ENCODE measurements at regions not wholly inside any gene's neighbourhood (a gene's known extent, or its start where the extent isn't known, plus 50 kb on each side); places are given as distances from the start of the nearest gene placed in this dataset.

DNA sequence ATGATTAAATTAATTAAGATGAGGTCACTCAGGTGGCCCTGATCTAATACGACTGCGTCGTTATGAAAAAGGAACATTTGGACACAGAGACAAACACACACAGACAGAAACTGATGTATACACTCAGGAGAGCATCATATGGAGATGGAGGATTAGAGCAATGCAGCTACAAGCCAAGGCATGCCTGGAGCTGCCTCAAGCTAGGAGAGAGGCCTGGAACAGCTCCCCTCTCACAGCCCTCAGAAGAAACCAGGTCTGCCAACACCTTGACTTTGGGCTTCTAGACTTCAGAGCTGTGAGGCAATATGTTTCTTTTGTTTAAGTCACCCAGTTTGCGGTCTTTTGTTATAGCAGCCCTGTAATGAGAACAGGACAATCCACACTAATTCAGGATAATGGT, 318.9 kb downstream of the HS3ST3B1 start:
- no peaks in the 10 kb centered on the region for H3K27me3 ChIP-seq (ENCODE audit: low read length)
- H3K9me2 ChIP-seq (replicated peaks; ENCODE audit: insufficient read depth, low read length): no peaks in the 10 kb centered on the region
- H3K9ac ChIP-seq (ENCODE audit: low read length): no peak overlapping the region
- no peak overlapping the region for H3K27ac ChIP-seq (ENCODE audit: low read length)
- DNase-seq: no peak
- H3K4me2 ChIP-seq (ENCODE audit: low read depth, low read length, poor library complexity, severe bottlenecking): no peak overlapping the region
- no peak overlapping the region for H2AFZ ChIP-seq (ENCODE audit: low read length)
- H3K4me3 ChIP-seq (ENCODE audit: low read length): no peak overlapping the region
- H3K79me2 ChIP-seq (ENCODE audit: low read length): no peaks in the 10 kb centered on the region
- H4K20me1 ChIP-seq (ENCODE audit: insufficient read depth, low read depth, low read length): no peaks in the 10 kb centered on the region
- no peaks in the 10 kb centered on the region for H3K4me1 ChIP-seq (ENCODE audit: low read length)
- no peaks in the 10 kb centered on the region for H3K9me3 ChIP-seq (ENCODE audit: low read length)
- H3K36me3 ChIP-seq (ENCODE audit: insufficient read depth, low read length): no peaks in the 10 kb centered on the region

DNA sequence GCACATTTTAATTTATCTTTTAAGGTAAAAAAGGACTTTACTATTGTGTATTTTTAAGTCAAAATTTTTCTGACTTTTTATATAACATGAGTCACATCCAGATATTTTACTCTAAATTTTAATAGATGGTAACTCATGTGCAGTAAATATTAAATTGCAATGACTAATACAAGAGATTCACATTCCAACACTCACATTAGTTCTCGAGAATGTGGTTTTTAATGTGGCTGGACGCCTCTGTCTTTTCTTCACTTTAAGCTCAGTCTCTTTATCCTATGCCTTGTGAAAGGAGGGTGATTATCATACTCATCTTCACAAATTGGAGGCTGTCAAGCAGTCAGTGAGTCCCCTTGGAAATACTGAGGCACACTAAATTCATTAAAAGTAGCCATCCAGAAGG, 315.6 kb downstream of the HS3ST3B1 start:
- Histone ChIP-seq H3K4me1 (ENCODE audit: low read length) (no peaks in the 10 kb centered on the region), H2AFZ (ENCODE audit: low read length) (no peak overlapping the region), H3K9me3 (ENCODE audit: low read length) (no peaks in the 10 kb centered on the region), H3K36me3 (ENCODE audit: insufficient read depth, low read length) (no peaks in the 10 kb centered on the region), H3K4me3 (ENCODE audit: low read length) (no peak overlapping the region), H4K20me1 (ENCODE audit: insufficient read depth, low read depth, low read length) (no peaks in the 10 kb centered on the region), H3K4me2 (ENCODE audit: low read depth, low read length, poor library complexity, severe bottlenecking) (no peak overlapping the region), H3K9me2 (replicated peaks; ENCODE audit: insufficient read depth, low read length) (no peaks in the 10 kb centered on the region), H3K79me2 (ENCODE audit: low read length) (no peaks in the 10 kb centered on the region), H3K27ac (ENCODE audit: low read length) (no peak overlapping the region), H3K27me3 (ENCODE audit: low read length) (no peaks in the 10 kb centered on the region), H3K9ac (ENCODE audit: low read length) (no peak overlapping the region)
- no peak for DNase-seq

DNA sequence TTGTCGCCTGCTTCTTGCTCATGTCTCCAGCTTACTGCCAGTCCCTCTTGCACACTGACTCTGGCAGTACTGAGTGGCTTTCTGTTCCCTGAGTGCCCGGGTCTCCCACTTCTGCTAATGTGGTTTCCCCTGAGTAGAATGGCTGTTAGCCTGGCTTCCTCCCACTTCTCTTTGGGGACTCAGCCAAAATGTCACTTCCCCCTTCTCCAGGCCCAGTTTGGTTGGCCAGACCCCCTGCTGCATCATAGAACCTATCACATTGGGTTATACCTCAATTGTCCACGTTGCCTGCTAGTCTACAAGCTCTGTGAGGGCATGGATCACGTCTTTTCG, 304.4 kb downstream of the HS3ST3B1 start:
- Histone ChIP-seq H3K36me3 (ENCODE audit: insufficient read depth, low read length) (no peaks in the 10 kb centered on the region), H2AFZ (ENCODE audit: low read length) (0 out of 2 replicates have a peak overlapping the region, but pooled peaks have one; percentile 36), H3K4me2 (ENCODE audit: low read depth, low read length, poor library complexity, severe bottlenecking) (no peak overlapping the region), H3K4me3 (ENCODE audit: low read length) (no peak overlapping the region), H4K20me1 (ENCODE audit: insufficient read depth, low read depth, low read length) (no peaks in the 10 kb centered on the region), H3K4me1 (ENCODE audit: low read length) (no peaks in the 10 kb centered on the region), H3K9me2 (replicated peaks; ENCODE audit: insufficient read depth, low read length) (0 out of 2 replicates have a peak, but pooled peaks cover 3% of the 10 kb centered on the region), H3K9me3 (ENCODE audit: low read length) (no peaks in the 10 kb centered on the region), H3K27me3 (ENCODE audit: low read length) (no peaks in the 10 kb centered on the region), H3K9ac (ENCODE audit: low read length) (no peak overlapping the region), H3K27ac (ENCODE audit: low read length) (no peak overlapping the region), H3K79me2 (ENCODE audit: low read length) (no peaks in the 10 kb centered on the region)
- no peak for DNase-seq

DNA sequence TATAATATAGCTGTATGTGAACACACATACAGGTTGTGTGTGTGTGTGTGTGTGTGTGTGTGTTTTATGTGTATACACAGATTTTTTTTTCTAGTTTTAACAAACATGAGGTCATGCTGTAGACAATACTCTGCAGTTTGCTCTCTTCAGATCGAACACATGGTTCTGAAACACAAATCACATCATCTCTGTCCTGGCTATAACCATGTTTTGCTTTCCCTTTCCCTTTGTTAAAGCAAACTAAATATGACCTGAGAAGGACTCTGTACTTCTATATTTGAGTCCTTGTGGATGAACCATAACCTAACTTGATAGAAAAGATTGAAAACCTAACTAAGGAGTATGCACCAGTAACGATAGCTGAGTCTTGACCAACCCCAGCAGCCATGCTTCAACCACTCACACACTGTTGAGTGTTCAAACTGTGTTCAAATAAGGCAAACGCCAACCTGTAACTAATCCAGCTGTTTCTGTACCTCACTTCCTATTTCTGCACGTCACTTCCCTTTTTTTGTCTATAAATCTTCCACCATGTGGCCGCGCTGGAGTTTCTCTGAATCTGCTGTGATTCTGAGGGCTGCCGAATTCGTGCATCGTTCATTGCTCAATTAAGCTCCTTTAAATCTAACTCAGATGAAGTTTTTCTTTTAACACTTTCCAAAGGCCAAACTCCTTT, 303.8 kb downstream of the HS3ST3B1 start:
- no peak for DNase-seq
- 0 out of 2 replicates have a peak overlapping the region, but pooled peaks have one; percentile 36 for H2AFZ ChIP-seq (ENCODE audit: low read length)
- H3K9ac ChIP-seq (ENCODE audit: low read length): no peak overlapping the region
- no peaks in the 10 kb centered on the region for H3K36me3 ChIP-seq (ENCODE audit: insufficient read depth, low read length)
- 0 out of 2 replicates have a peak, but pooled peaks cover 3% of the 10 kb centered on the region for H3K9me2 ChIP-seq (replicated peaks; ENCODE audit: insufficient read depth, low read length)
- H3K4me2 ChIP-seq (ENCODE audit: low read depth, low read length, poor library complexity, severe bottlenecking): no peak overlapping the region
- H4K20me1 ChIP-seq (ENCODE audit: insufficient read depth, low read depth, low read length): no peaks in the 10 kb centered on the region
- no peaks in the 10 kb centered on the region for H3K79me2 ChIP-seq (ENCODE audit: low read length)
- no peak overlapping the region for H3K4me3 ChIP-seq (ENCODE audit: low read length)
- no peaks in the 10 kb centered on the region for H3K27me3 ChIP-seq (ENCODE audit: low read length)
- H3K4me1 ChIP-seq (ENCODE audit: low read length): no peaks in the 10 kb centered on the region
- H3K27ac ChIP-seq (ENCODE audit: low read length): no peak overlapping the region
- H3K9me3 ChIP-seq (ENCODE audit: low read length): no peaks in the 10 kb centered on the region

DNA sequence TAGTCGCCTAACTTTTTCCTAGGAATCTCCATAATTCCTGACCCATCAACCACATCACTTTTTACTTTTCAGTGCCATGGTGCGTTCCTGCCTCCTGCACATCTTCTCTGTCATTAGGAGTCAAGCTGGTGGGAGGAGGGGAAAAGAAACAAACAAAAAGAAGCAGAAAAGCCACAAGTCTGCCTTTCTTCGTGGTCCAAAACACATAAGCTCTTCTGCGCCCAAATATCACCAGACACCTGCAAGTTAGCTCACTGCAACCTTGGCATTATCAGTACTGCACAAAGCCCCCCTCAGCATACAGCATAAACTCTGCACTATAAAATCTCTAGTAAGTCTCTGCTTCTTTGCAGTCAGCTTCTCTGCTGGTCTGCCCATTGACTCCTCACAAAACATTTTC, 295.3 kb downstream of the HS3ST3B1 start:
- no peaks in the 10 kb centered on the region for H3K79me2 ChIP-seq (ENCODE audit: low read length)
- no peak overlapping the region for H3K27ac ChIP-seq (ENCODE audit: low read length)
- no peaks in the 10 kb centered on the region for H3K27me3 ChIP-seq (ENCODE audit: low read length)
- H3K9me2 ChIP-seq (replicated peaks; ENCODE audit: insufficient read depth, low read length): no peaks in the 10 kb centered on the region
- no peaks in the 10 kb centered on the region for H3K9me3 ChIP-seq (ENCODE audit: low read length)
- no peak overlapping the region for H3K4me3 ChIP-seq (ENCODE audit: low read length)
- no peak overlapping the region for H2AFZ ChIP-seq (ENCODE audit: low read length)
- no peaks in the 10 kb centered on the region for H3K4me1 ChIP-seq (ENCODE audit: low read length)
- H3K9ac ChIP-seq (ENCODE audit: low read length): no peak overlapping the region
- DNase-seq: no peak
- H3K4me2 ChIP-seq (ENCODE audit: low read depth, low read length, poor library complexity, severe bottlenecking): no peak overlapping the region
- no peaks in the 10 kb centered on the region for H4K20me1 ChIP-seq (ENCODE audit: insufficient read depth, low read depth, low read length)
- H3K36me3 ChIP-seq (ENCODE audit: insufficient read depth, low read length): no peaks in the 10 kb centered on the region

DNA sequence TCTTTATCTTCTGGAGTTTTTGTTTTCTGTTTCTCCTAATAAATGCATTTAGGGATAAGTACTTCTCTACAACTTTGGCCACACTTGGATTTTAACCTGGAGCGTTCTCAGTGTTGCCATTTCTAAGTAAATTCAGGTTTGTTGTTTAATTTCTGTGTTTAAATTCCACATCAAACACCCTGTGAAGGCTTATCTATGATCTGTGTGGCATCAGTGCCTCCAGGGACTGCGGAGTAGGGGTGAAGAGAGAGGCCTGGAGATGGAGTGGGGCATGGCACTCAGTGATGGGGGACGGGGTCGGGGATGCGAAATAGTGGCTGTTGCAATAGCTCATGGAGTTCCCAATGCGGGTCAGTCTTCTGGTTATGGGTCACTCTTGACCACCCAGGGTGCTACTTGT, 294.8 kb downstream of the HS3ST3B1 start:
- H3K9me2 ChIP-seq (replicated peaks; ENCODE audit: insufficient read depth, low read length): no peaks in the 10 kb centered on the region
- no peaks in the 10 kb centered on the region for H3K4me1 ChIP-seq (ENCODE audit: low read length)
- no peaks in the 10 kb centered on the region for H3K36me3 ChIP-seq (ENCODE audit: insufficient read depth, low read length)
- H3K4me2 ChIP-seq (ENCODE audit: low read depth, low read length, poor library complexity, severe bottlenecking): no peak overlapping the region
- H3K9me3 ChIP-seq (ENCODE audit: low read length): no peaks in the 10 kb centered on the region
- DNase-seq: no peak
- no peak overlapping the region for H3K9ac ChIP-seq (ENCODE audit: low read length)
- H3K79me2 ChIP-seq (ENCODE audit: low read length): no peaks in the 10 kb centered on the region
- H3K27ac ChIP-seq (ENCODE audit: low read length): no peak overlapping the region
- no peaks in the 10 kb centered on the region for H3K27me3 ChIP-seq (ENCODE audit: low read length)
- H4K20me1 ChIP-seq (ENCODE audit: insufficient read depth, low read depth, low read length): no peaks in the 10 kb centered on the region
- no peak overlapping the region for H3K4me3 ChIP-seq (ENCODE audit: low read length)
- H2AFZ ChIP-seq (ENCODE audit: low read length): no peak overlapping the region

DNA sequence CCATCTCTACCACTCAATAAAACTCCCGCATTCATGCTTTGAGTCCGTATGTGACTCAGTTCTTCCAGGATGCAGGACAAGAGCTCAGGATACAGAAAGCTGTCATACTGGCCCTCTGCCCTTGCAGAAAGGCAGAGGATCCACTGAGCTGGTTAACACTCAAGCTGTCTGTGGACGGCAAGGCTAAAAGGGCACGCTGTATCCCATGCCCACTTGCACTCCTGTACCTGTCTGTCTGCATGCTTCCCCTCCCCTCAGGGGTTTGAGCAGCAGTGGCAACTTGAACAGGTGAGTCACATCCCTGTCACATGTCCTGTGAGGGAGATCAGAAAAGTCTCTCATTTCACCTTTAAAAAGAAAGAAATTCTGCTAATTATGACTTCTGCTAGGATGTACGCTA, 293.8 kb downstream of the HS3ST3B1 start:
- Histone ChIP-seq H3K9ac (ENCODE audit: low read length) (no peak overlapping the region), H3K9me3 (ENCODE audit: low read length) (no peaks in the 10 kb centered on the region), H3K27me3 (ENCODE audit: low read length) (no peaks in the 10 kb centered on the region), H2AFZ (ENCODE audit: low read length) (no peak overlapping the region), H4K20me1 (ENCODE audit: insufficient read depth, low read depth, low read length) (no peaks in the 10 kb centered on the region), H3K9me2 (replicated peaks; ENCODE audit: insufficient read depth, low read length) (no peaks in the 10 kb centered on the region), H3K4me3 (ENCODE audit: low read length) (no peak overlapping the region), H3K4me1 (ENCODE audit: low read length) (no peaks in the 10 kb centered on the region), H3K27ac (ENCODE audit: low read length) (no peak overlapping the region), H3K4me2 (ENCODE audit: low read depth, low read length, poor library complexity, severe bottlenecking) (no peak overlapping the region), H3K79me2 (ENCODE audit: low read length) (no peaks in the 10 kb centered on the region), H3K36me3 (ENCODE audit: insufficient read depth, low read length) (no peaks in the 10 kb centered on the region)
- no peak for DNase-seq

DNA sequence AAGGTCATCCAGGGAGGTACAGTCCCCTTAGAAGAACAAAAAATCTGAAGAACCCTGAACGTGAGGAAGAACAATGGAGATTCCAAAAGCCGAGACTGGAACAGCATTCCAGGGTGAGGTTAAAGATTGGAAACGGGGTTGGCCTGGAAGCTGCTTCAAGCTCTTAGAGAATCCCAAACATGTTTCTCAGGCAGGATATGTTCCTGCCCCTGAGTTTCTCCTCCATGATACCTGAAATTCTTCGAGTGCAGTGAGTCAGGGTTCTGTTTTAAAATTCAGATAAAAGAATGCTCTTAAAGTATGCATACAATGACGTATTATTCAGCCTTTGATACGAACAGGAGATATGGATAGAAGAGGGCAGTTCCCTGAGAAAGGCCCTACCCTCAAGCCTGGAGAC, 293.1 kb downstream of the HS3ST3B1 start:
- no peaks in the 10 kb centered on the region for H3K4me1 ChIP-seq (ENCODE audit: low read length)
- no peaks in the 10 kb centered on the region for H3K36me3 ChIP-seq (ENCODE audit: insufficient read depth, low read length)
- H3K4me3 ChIP-seq (ENCODE audit: low read length): no peak overlapping the region
- H3K27me3 ChIP-seq (ENCODE audit: low read length): no peaks in the 10 kb centered on the region
- no peaks in the 10 kb centered on the region for H3K79me2 ChIP-seq (ENCODE audit: low read length)
- H3K9me2 ChIP-seq (replicated peaks; ENCODE audit: insufficient read depth, low read length): no peaks in the 10 kb centered on the region
- DNase-seq: no peak
- H3K9ac ChIP-seq (ENCODE audit: low read length): no peak overlapping the region
- H3K9me3 ChIP-seq (ENCODE audit: low read length): no peaks in the 10 kb centered on the region
- H4K20me1 ChIP-seq (ENCODE audit: insufficient read depth, low read depth, low read length): no peaks in the 10 kb centered on the region
- no peak overlapping the region for H2AFZ ChIP-seq (ENCODE audit: low read length)
- H3K27ac ChIP-seq (ENCODE audit: low read length): no peak overlapping the region
- no peak overlapping the region for H3K4me2 ChIP-seq (ENCODE audit: low read depth, low read length, poor library complexity, severe bottlenecking)
